Mesodermal cell (in vitro differentiated cells): ENCODE measurements at regions not wholly inside any gene's neighbourhood (a gene's known extent, or its start where the extent isn't known, plus 50 kb on each side); places are given as distances from the start of the nearest gene placed in this dataset.

Experiments used
- H3K27ac ChIP-seq: 2 replicates; pipeline ENCODE4 v1.7.0; 2013; ENCODE audit warnings: mild to moderate bottlenecking, low read depth, low read length, moderate library complexity; ENCODE audit not compliant: severe bottlenecking
- H3K36me3 ChIP-seq: 2 replicates; pipeline ENCODE4 v1.7.1; 2013; ENCODE audit warnings: mild to moderate bottlenecking, low read length, moderate library complexity; ENCODE audit not compliant: control insufficient read depth, insufficient read depth
- H3K4me1 ChIP-seq: one replicate; pipeline ENCODE4 v1.7.1; 2013; ENCODE audit warnings: mild to moderate bottlenecking, low read length; ENCODE audit not compliant: insufficient read depth, control insufficient read depth, poor library complexity, severe bottlenecking
- H3K4me3 ChIP-seq: 2 replicates; pipeline ENCODE4 v1.7.0; 2013; ENCODE audit warnings: low read length, control low read depth, mild to moderate bottlenecking; ENCODE audit not compliant: insufficient read depth, poor library complexity, severe bottlenecking; ENCODE audit errors: extremely low read depth
- H3K9me3 ChIP-seq: 2 replicates; pipeline ENCODE4 v1.7.1; 2013; ENCODE audit warnings: mild to moderate bottlenecking, low read length, moderate library complexity; ENCODE audit not compliant: control insufficient read depth
- WGBS, 2 experiments: methylation state at CpG; one replicate each; pipeline ENCODE4 v1.1.5; 2013; ENCODE audit warnings: missing lambda C conversion rate in 2 of 2; ENCODE audit not compliant: insufficient coverage in 2 of 2; 5-methylcytosine and 5-hydroxymethylcytosine counted together

GRCh38 chr4:95599777-95600400 is 51.1 kb upstream of the UNC5C start:
- H3K9me3 ChIP-seq, result no peaks in the 10 kb centered on the region
- H3K36me3 ChIP-seq, result no peaks in the 10 kb centered on the region
- no peaks in the 10 kb centered on the region for H3K4me1 ChIP-seq
- no peak overlapping the region for H3K4me3 ChIP-seq
- WGBS, 2 experiments, result 80% methylated on average over 1 of the region's 7 CpGs; no CpG with 5 or more reads in 1 of the 2 experiments
- H3K27ac ChIP-seq, result no peak overlapping the region
